Activated CD4-positive, alpha-beta T cell treated with anti-CD3 and anti-CD28 coated beads, Interleukin-2, amount 10 ng/mL, durations not matched to agents 7 days and 5 days (primary cell): ENCODE measurements at regions not wholly inside any gene's neighbourhood (a gene's known extent, or its start where the extent isn't known, plus 50 kb on each side); places are given as distances from the start of the nearest gene placed in this dataset.
"Not testable (repeated sequence)": the region's sequence is repeated elsewhere in the genome, so short reads cannot be mapped to it uniquely, and the experiment has no call there.

Experiments
- CTCF ChIA-PET: fragments of 350-600 bp; sonication (Branson Sonifier 250); formaldehyde crosslinking; loops from one replicate; lab custom pipeline; 2021; ENCODE audit warnings: antibody characterized with exemption; lab: Charles Lee
- POLR2A ChIA-PET: fragments of 350-600 bp; sonication (Branson Sonifier 250); formaldehyde crosslinking; loops from one replicate; lab custom pipeline; 2021; ENCODE audit warnings: antibody characterized with exemption; lab: Charles Lee
- DNase-seq: peaks from one replicate; pipeline ENCODE4 v3.0.0-alpha.2; 2020
- H3K27ac Mint-ChIP-seq: one replicate; pipeline ENCODE4 v1.8.0; 2021; ENCODE audit warnings: mild to moderate bottlenecking, moderate library complexity, mixed read lengths
- H3K27me3 Mint-ChIP-seq: one replicate; pipeline ENCODE4 v1.8.0; 2021; ENCODE audit warnings: mixed read lengths
- H3K36me3 Mint-ChIP-seq: one replicate; pipeline ENCODE4 v1.8.0; 2021; ENCODE audit warnings: low read depth, mixed read lengths
- H3K4me1 Mint-ChIP-seq: one replicate; pipeline ENCODE4 v1.8.0; 2021; ENCODE audit warnings: mixed read lengths
- H3K4me3 Mint-ChIP-seq: one replicate; pipeline ENCODE4 v1.8.0; 2021; ENCODE audit warnings: mild to moderate bottlenecking, moderate library complexity, mixed read lengths
- H3K9me3 Mint-ChIP-seq: one replicate; pipeline ENCODE4 v1.8.0; 2021; ENCODE audit warnings: mixed read lengths

DNA sequence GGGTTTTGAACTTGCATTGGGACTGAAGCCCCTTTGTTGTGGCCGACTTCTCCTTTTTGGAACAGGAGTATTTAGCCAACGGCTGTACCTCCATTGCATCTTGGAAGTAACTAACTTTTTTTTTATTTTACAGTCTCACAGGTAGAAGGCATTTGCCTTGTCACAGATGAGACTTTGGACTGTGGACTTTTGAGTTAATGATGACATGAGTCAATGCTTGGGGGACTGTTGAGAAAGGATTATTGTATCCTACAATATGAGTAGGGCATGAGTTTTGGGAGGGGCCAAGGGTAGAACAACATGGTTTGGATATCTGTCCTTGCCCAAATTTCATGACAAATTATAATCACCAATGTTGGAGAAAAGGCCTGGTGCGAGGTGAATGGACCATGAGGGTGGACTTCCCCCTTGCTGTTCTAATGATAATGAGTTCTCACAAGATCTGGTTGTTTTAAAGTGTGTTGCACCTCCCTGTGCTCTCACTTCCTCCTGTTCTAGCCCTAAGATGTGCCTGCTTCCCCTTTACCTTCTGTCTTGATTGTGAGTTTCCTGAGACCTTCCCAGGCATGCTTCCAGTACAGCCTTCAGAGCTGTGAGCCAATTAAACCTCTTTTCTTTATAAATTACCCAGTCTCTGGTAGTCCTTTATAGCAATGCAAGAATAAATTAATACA lies 1269.4 kb upstream of the CHAC2 start:
- peaks cover 6% of the 10 kb centered on the region for H3K9me3 Mint-ChIP-seq
- H3K36me3 Mint-ChIP-seq = no peaks in the 10 kb centered on the region
- DNase-seq = no peak
- ChIA-PET CTCF (no interaction called here), POLR2A (no interaction called here)
- H3K4me3 Mint-ChIP-seq = no peak overlapping the region
- no peaks in the 10 kb centered on the region for H3K4me1 Mint-ChIP-seq
- no peak overlapping the region for H3K27ac Mint-ChIP-seq
- no peaks in the 10 kb centered on the region for H3K27me3 Mint-ChIP-seq

GRCh38 chr2:52495816-52496215 lies 1271.8 kb upstream of the CHAC2 start:
- Mint-ChIP-seq H3K27me3 (no peaks in the 10 kb centered on the region), H3K4me3 (no peak overlapping the region), H3K9me3 (peaks cover 13% of the 10 kb centered on the region), H3K36me3 (no peaks in the 10 kb centered on the region), H3K4me1 (no peaks in the 10 kb centered on the region), H3K27ac (no peak overlapping the region)
- ChIA-PET POLR2A (no interaction called here), CTCF (no interaction called here)
- no peak for DNase-seq

DNA sequence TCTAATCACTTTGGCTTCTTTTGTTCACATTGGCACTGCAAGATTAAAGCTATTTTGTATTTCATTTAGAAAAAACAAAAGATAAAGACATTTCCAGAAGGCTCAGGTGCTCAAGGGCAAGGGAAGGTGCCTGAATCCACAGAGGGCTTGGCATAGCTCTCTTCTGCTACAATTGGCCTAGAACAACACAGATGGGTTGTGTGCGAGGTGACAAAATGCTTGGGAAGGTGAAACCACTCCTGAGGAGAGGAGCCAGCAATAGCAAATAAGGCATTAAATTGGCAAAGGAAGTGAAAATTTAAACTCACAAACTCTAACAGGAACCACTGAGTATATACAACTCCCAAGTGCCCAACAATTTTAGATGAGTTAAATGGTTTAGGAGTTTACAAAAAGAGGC lies 1290.4 kb upstream of the CHAC2 start:
- POLR2A ChIA-PET = no interaction called here
- CTCF ChIA-PET = no interaction called here
- peaks cover 2% of the 10 kb centered on the region for H3K9me3 Mint-ChIP-seq

DNA sequence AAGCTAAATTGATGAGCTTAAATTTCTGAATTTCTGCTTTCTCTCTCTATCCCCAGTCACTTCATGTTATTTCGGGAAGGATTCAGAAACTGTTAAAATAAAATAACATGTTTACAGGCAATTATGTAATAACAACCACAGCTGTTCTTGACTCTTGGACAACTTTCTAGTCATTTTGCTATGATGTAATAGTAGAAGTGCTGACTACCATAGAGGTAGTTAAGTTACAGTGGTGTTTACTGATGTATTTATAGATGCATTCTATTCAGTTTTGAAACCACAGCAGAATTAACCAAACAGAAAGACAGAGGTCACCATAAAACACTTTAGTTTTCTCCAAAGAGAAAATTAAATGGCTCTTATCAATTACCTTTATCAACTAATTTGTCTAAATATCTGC lies 1292.0 kb upstream of the CHAC2 start:
- H3K9me3 Mint-ChIP-seq = peaks cover 2% of the 10 kb centered on the region

More for the DNA sequence above, 1290.4 kb upstream of the CHAC2 start:
- no peak for DNase-seq
- Mint-ChIP-seq H3K36me3 (no peaks in the 10 kb centered on the region), H3K27ac (no peak overlapping the region), H3K4me3 (no peak overlapping the region), H3K4me1 (no peaks in the 10 kb centered on the region), H3K27me3 (no peaks in the 10 kb centered on the region)

GRCh38 chr2:52474091-52474490 lies 1293.5 kb upstream of the CHAC2 start:
- H3K9me3 Mint-ChIP-seq = peaks cover 7% of the 10 kb centered on the region
- DNase-seq = no peak
- ChIA-PET CTCF (no interaction called here), POLR2A (no interaction called here)
- no peak overlapping the region for H3K4me3 Mint-ChIP-seq
- H3K36me3 Mint-ChIP-seq = no peaks in the 10 kb centered on the region
- H3K27ac Mint-ChIP-seq = no peak overlapping the region
- H3K27me3 Mint-ChIP-seq = no peaks in the 10 kb centered on the region
- no peaks in the 10 kb centered on the region for H3K4me1 Mint-ChIP-seq

More for the DNA sequence above, 1292.0 kb upstream of the CHAC2 start:
- POLR2A ChIA-PET = no interaction called here
- CTCF ChIA-PET = no interaction called here
- DNase-seq = no peak
- Mint-ChIP-seq H3K36me3 (no peaks in the 10 kb centered on the region), H3K27me3 (no peaks in the 10 kb centered on the region), H3K4me3 (no peak overlapping the region), H3K27ac (no peak overlapping the region), H3K4me1 (no peaks in the 10 kb centered on the region)

GRCh38 chr2:52473526-52473925 lies 1294.1 kb upstream of the CHAC2 start:
- Mint-ChIP-seq H3K4me1 (no peaks in the 10 kb centered on the region), H3K4me3 (no peak overlapping the region), H3K9me3 (peaks cover 5% of the 10 kb centered on the region), H3K27me3 (no peaks in the 10 kb centered on the region), H3K36me3 (no peaks in the 10 kb centered on the region), H3K27ac (no peak overlapping the region)
- CTCF ChIA-PET = no interaction called here
- POLR2A ChIA-PET = no interaction called here
- no peak for DNase-seq

DNA sequence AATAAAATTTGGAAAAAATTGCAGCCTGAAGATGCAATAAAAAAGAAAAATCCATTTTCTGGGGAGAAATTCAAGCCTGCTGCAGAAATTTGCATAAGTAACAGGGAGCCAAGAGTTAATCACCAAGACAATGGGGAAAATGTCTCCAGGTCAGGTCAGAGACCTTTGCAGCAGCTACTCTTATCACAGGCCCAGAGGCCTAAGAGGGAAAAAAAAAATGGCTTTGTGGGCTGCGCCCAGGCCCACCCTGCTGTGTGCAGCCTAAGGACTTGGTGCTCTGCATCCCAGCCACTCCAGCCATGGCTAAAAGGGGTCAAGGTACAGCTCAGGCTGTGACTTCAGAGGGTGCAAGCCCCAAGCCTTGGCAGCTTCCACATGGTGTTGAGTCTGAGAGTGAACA lies 1297.1 kb upstream of the CHAC2 start:
- CTCF ChIA-PET, H3K9me3 Mint-ChIP-seq, H3K4me3 Mint-ChIP-seq, H3K4me1 Mint-ChIP-seq, H3K27ac Mint-ChIP-seq, DNase-seq, H3K36me3 Mint-ChIP-seq, H3K27me3 Mint-ChIP-seq, POLR2A ChIA-PET: not testable (repeated sequence)

- Mint-ChIP-seq H3K4me3 (no peak overlapping the region), H3K9me3 (peaks cover 7% of the 10 kb centered on the region), H3K4me1 (no peaks in the 10 kb centered on the region), H3K36me3 (no peaks in the 10 kb centered on the region), H3K27ac (no peak overlapping the region), H3K27me3 (no peaks in the 10 kb centered on the region)
- CTCF ChIA-PET = no interaction called here
- DNase-seq = no peak
- POLR2A ChIA-PET = no interaction called here
These were observed 1300.4 kb upstream of the CHAC2 start for GRCh38 chr2:52467189-52467588.

DNA sequence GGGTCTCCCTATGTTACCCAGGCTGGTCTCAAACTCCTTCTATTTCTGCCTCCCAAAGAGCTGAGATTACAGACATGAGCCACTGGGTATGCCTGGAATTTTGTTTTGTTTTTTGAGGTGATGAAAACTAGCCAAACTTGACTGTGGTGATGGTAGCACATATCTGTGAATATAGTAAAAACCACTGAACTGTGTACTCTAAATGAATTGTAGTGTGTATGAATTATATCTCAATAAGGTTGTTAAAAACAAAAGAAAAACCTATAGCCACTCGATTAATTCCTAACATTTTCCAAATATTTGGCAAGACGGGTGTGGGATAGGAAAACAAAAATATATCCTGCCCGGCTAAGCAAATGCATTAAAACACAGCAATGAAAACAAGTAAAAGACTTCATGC lies 1302.3 kb upstream of the CHAC2 start:
- H3K36me3 Mint-ChIP-seq = no peaks in the 10 kb centered on the region
- ChIA-PET CTCF (no interaction called here), POLR2A (no interaction called here)
- H3K4me1 Mint-ChIP-seq = no peaks in the 10 kb centered on the region
- H3K4me3 Mint-ChIP-seq = no peak overlapping the region
- no peak overlapping the region for H3K27ac Mint-ChIP-seq
- peaks cover 7% of the 10 kb centered on the region for H3K9me3 Mint-ChIP-seq
- no peak for DNase-seq
- H3K27me3 Mint-ChIP-seq = no peaks in the 10 kb centered on the region

DNA sequence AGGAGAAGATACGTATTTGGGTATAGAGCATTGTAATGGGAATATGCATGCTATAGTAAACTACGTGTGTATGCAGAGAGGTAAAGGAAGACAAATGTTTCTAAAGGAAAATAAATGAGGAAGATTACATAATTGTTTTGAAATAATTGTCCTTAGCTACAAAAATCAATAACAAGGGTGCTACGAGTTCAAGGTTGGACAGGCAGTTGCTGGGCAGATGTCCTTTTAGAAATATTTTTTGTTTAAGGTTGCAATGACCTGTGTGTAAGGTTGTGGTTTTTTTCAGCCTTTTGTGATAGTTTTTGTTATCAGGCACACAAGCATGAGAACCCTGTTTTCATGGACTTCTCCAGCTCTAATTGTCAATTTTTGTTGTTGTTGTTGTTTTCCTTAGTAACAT lies 1304.1 kb upstream of the CHAC2 start:
- H3K27ac Mint-ChIP-seq = no peak overlapping the region
- H3K9me3 Mint-ChIP-seq = peaks cover 2% of the 10 kb centered on the region
- ChIA-PET POLR2A (no interaction called here), CTCF (no interaction called here)
- DNase-seq = no peak
- no peaks in the 10 kb centered on the region for H3K36me3 Mint-ChIP-seq
- no peak overlapping the region for H3K4me3 Mint-ChIP-seq
- no peaks in the 10 kb centered on the region for H3K4me1 Mint-ChIP-seq
- H3K27me3 Mint-ChIP-seq = no peaks in the 10 kb centered on the region

DNA sequence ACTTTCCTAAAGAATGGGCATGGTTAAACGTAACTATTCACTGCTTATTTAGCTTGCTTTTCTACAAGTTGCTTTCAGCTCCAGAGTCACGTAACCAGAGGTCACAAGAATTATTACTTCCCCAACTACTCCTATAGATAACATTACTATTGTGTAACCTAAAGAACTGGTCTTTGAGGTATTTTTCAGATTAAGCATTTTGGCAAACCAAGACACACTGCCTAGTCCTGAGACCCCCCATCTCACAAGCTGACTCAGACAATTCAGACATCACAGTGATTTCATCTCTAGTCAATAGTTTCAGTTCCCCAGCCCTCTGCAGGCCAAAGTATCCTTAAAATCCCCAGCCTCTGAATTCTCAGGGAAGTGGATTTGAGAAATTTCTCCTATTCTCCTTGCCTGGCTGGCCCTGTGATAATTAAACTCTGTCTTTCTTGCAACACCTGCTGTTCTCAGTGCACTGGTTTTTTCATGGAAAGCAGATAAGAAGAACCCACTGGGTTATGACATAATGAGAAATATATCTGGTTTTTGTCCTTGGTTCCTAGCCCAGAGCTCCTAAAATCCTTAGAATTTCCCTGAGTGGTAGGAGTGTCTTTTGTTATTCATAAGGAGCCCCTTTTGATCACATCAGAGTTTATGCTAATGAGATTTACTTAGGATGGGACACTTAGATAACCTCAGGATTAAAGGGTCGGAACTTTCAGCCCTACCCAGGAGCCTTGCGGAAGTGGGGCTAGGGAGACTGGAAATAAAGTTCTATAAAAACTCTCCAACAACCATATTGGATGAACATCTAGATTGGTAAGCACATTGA lies 1310.8 kb upstream of the CHAC2 start:
- ChIA-PET POLR2A (no interaction called here), CTCF (no interaction called here)
- Mint-ChIP-seq H3K36me3 (no peaks in the 10 kb centered on the region), H3K4me3 (no peak overlapping the region), H3K27me3 (no peaks in the 10 kb centered on the region), H3K9me3 (peaks cover 6% of the 10 kb centered on the region), H3K4me1 (no peaks in the 10 kb centered on the region), H3K27ac (no peak overlapping the region)
- no peak for DNase-seq

DNA sequence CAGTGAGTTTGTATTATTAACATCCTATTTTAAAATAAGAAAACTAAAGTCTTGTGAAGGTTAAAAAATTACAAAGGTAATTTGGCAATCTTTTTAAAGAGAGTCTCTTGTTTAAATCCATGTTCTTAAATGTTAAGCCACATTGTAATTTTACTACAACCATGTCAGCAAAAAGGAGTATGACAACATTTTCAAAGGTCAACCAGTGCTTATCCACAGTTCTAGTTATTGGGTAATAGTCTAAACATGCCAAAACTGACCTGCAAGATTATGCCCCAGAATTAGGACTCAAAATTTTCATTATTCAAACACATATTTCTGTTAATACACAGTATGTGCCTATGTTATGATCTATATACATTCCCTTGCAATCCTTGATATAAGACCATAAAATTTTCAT lies 1312.6 kb upstream of the CHAC2 start:
- peaks cover 6% of the 10 kb centered on the region for H3K9me3 Mint-ChIP-seq
- no peaks in the 10 kb centered on the region for H3K4me1 Mint-ChIP-seq
- ChIA-PET POLR2A (no interaction called here), CTCF (no interaction called here)
- no peak for DNase-seq
- no peaks in the 10 kb centered on the region for H3K36me3 Mint-ChIP-seq
- no peaks in the 10 kb centered on the region for H3K27me3 Mint-ChIP-seq
- H3K4me3 Mint-ChIP-seq = no peak overlapping the region
- no peak overlapping the region for H3K27ac Mint-ChIP-seq

DNA sequence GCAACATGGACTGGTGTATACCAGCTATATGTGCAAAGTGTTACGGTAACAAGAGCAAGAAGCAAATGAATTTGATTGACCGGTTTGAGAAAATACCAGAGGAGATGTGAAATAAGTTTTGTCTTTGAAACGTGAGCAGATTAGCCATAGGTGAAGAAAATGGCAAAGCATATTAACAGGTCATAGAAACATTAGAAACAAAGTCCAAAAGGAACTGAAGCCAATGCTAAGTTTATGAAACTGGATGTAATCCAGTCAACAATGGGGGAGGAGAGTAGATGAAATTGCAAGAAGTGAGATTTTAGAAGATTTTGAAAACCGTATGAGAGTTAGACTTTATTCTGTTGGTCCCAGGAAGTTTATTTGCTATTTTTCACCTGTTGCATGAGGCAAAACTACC lies 1315.4 kb upstream of the CHAC2 start:
- H3K36me3 Mint-ChIP-seq = no peaks in the 10 kb centered on the region
- H3K4me3 Mint-ChIP-seq = no peak overlapping the region
- no peak overlapping the region for H3K27ac Mint-ChIP-seq
- ChIA-PET CTCF (no interaction called here), POLR2A (no interaction called here)
- no peaks in the 10 kb centered on the region for H3K4me1 Mint-ChIP-seq
- H3K27me3 Mint-ChIP-seq = no peaks in the 10 kb centered on the region
- peaks cover 6% of the 10 kb centered on the region for H3K9me3 Mint-ChIP-seq
- DNase-seq = no peak

DNA sequence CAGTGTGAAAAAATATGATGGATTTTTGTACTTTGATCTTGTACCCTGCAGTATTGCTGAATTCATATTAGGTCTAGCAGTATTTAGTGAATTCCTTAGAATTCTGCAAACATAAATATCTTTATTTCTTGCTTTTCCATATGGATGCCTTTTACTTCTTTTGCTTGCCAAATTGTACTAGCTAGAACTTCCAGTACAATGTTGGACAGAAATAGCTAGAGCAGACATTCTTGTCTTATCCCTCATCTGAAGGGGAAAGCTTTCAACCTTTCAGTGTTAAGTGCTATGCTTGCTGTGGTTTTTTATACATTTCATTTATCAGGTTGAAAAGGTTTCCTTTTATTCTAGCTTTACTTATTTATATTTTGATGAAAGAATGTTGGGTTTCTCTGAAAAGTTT lies 1321.9 kb upstream of the CHAC2 start:
- ChIA-PET POLR2A (no interaction called here), CTCF (no interaction called here)
- Mint-ChIP-seq H3K9me3 (no peaks in the 10 kb centered on the region), H3K27me3 (no peaks in the 10 kb centered on the region), H3K4me1 (no peaks in the 10 kb centered on the region), H3K36me3 (no peaks in the 10 kb centered on the region), H3K4me3 (no peak overlapping the region), H3K27ac (no peak overlapping the region)
- DNase-seq = no peak
